ENCODE measurements at regions not wholly inside any gene's neighbourhood (a gene's known extent, or its start where the extent isn't known, plus 50 kb on each side); places are given as distances from the start of the nearest gene placed in this dataset.

- Mint-ChIP-seq H3K36me3 (ENCODE audit: unreplicated experiment) (peaks cover 9% of the 10 kb centered on the region), H3K27ac (ENCODE audit: unreplicated experiment) (no peak overlapping the region), H3K9me3 (ENCODE audit: unreplicated experiment) (peaks cover 9% of the 10 kb centered on the region), H3K4me1 (ENCODE audit: low read depth, unreplicated experiment) (no peaks in the 10 kb centered on the region), H3K27me3 (ENCODE audit: unreplicated experiment) (peaks cover 10% of the 10 kb centered on the region), H3K4me3 (ENCODE audit: unreplicated experiment) (no peak overlapping the region)
- no peak for DNase-seq
- TF ChIP-seq, protein P1, sequence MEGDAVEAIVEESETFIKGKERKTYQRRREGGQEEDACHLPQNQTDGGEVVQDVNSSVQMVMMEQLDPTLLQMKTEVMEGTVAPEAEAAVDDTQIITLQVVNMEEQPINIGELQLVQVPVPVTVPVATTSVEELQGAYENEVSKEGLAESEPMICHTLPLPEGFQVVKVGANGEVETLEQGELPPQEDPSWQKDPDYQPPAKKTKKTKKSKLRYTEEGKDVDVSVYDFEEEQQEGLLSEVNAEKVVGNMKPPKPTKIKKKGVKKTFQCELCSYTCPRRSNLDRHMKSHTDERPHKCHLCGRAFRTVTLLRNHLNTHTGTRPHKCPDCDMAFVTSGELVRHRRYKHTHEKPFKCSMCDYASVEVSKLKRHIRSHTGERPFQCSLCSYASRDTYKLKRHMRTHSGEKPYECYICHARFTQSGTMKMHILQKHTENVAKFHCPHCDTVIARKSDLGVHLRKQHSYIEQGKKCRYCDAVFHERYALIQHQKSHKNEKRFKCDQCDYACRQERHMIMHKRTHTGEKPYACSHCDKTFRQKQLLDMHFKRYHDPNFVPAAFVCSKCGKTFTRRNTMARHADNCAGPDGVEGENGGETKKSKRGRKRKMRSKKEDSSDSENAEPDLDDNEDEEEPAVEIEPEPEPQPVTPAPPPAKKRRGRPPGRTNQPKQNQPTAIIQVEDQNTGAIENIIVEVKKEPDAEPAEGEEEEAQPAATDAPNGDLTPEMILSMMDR (IDR thresholded peaks at IDR 0.05; ENCODE audit: partially characterized antibody, unreplicated experiment), result no peak
Observed at GRCh38 chr2:242022550-242023290, 153.2 kb downstream of the RTP5 start.

GRCh38 chr2:242024751-242025355 is 155.3 kb downstream of the RTP5 start:
- no peak overlapping the region for H3K27ac Mint-ChIP-seq (ENCODE audit: unreplicated experiment)
- H3K9me3 Mint-ChIP-seq (ENCODE audit: unreplicated experiment), result peaks cover 7% of the 10 kb centered on the region
- peaks cover 10% of the 10 kb centered on the region for H3K27me3 Mint-ChIP-seq (ENCODE audit: unreplicated experiment)
- TF ChIP-seq, protein P1 (IDR thresholded peaks at IDR 0.05; ENCODE audit: partially characterized antibody, unreplicated experiment), result no peak
- H3K4me3 Mint-ChIP-seq (ENCODE audit: unreplicated experiment), result no peak overlapping the region
- no peak for DNase-seq
- peaks cover 9% of the 10 kb centered on the region for H3K36me3 Mint-ChIP-seq (ENCODE audit: unreplicated experiment)
- H3K4me1 Mint-ChIP-seq (ENCODE audit: low read depth, unreplicated experiment), result no peaks in the 10 kb centered on the region

DNA sequence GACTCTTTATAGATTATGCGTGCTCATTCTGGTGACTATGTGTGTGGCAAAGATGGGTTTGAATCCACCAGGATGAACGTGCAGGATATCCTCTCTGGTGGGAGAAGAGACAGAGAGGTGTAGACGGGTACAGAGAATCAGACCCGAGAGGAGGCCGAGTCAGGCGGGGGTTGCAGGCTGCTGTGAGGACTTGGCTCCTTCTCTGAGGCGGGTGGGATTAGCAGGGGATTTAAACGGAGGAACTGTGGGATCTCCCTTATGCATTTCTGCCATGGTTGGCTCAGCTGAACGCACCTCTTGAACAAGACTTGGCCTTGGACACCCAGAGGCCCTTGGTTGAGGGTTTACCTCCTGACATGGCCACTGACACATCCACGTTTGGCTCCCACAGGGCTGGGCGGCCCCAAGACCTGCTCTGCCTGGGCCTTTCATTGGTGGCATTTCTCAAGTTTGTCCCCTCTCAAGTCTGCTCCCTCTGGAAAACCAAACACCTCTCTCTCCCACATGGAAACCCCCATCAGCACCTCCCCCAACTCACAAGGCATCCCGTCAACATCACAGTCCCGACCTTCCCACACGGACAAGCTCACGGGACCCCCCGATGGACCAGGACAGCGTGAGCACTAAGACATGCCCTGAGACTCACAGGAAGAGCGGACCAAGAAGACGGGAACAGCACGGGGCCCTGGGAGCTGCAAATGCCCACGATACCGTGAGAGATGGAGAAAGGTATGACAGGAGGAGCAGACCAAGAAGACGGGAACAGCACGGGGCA is 158.3 kb downstream of the RTP5 start:
- Mint-ChIP-seq H3K27me3 (ENCODE audit: unreplicated experiment) (peaks cover 2% of the 10 kb centered on the region), H3K9me3 (ENCODE audit: unreplicated experiment) (peaks cover 4% of the 10 kb centered on the region), H3K27ac (ENCODE audit: unreplicated experiment) (no peak overlapping the region), H3K4me3 (ENCODE audit: unreplicated experiment) (no peak overlapping the region), H3K36me3 (ENCODE audit: unreplicated experiment) (peaks cover 11% of the 10 kb centered on the region), H3K4me1 (ENCODE audit: low read depth, unreplicated experiment) (no peaks in the 10 kb centered on the region)
- TF ChIP-seq, protein P1 (IDR thresholded peaks at IDR 0.05; ENCODE audit: partially characterized antibody, unreplicated experiment), result no peak
- DNase-seq, result no peak

DNA sequence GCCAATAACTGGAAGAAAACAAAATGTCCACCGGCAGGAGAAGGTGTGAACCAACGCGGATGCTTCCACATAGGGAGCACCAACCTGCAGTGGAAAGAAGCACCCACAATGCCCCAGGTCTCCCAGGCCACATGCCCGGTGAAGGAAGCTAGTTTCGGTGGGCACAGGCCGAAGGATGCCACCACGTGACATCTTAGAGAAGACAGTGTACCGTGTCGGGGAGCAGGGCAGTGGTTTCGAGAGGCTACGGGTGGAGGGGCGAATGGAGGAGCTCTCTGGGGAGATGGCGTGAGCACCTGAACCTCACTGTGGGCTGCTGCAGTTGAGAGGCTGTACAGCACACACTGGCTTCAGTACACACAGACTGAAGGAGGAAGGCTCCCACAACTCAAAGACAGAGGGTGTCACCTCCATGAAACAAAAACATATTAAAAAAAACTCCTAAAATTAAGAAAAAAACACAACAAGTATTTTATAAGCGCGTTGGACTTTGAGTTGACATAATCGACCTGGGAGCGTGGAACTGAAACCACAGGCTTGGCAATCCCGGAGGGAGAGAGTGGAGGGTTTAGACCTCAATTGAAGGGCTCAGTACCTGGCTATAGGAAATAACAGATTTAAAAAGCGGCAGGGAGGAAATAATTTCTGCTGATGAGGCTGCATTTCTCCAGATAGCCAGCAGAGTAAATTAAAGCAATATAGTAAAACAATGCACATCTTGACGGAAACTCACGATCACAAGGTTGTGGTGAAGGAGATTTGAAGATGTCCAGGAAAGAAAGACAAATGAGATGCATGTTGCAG is 160.1 kb downstream of the RTP5 start:
- no peak for DNase-seq
- TF ChIP-seq, protein P1 (IDR thresholded peaks at IDR 0.05; ENCODE audit: partially characterized antibody, unreplicated experiment), result no peak
- Mint-ChIP-seq H3K27ac (ENCODE audit: unreplicated experiment) (no peak overlapping the region), H3K27me3 (ENCODE audit: unreplicated experiment) (peaks cover 2% of the 10 kb centered on the region), H3K9me3 (ENCODE audit: unreplicated experiment) (no peaks in the 10 kb centered on the region), H3K4me3 (ENCODE audit: unreplicated experiment) (no peak overlapping the region), H3K4me1 (ENCODE audit: low read depth, unreplicated experiment) (no peaks in the 10 kb centered on the region), H3K36me3 (ENCODE audit: unreplicated experiment) (peaks cover 5% of the 10 kb centered on the region)
